Activated CD4-positive, alpha-beta T cell treated with anti-CD3 and anti-CD28 coated beads, Interleukin-10, Interleukin-2, amounts not matched to agents 100 ng/mL and 50 ng/mL, durations not matched to agents 16 hours and 8 hours (primary cell): ENCODE measurements at regions not wholly inside any gene's neighbourhood (a gene's known extent, or its start where the extent isn't known, plus 50 kb on each side); places are given as distances from the start of the nearest gene placed in this dataset.
"Not testable (repeated sequence)": the region's sequence is repeated elsewhere in the genome, so short reads cannot be mapped to it uniquely, and the experiment has no call there.

ENCODE experiments used
- DNase-seq: peaks from one replicate; pipeline ENCODE4 v3.0.0-alpha.2; 2020

DNA sequence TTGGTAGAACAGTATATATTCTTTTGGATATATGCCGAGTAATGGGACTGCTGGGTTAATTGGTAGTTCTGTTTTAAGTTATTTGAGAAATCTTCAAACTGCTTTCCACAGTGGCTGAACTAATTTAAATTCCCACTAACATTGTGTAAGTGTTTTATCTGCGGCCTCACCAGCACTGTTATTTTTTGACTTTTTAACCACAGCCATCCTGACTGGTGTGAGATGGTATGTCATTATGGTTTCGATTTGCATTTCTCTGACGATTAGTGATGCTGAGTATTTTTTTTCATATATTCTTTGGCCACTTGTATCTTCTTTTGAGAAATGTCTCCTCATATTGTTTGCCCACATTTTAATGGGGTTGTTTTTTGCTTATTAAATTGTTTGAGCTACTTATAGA, 357.4 kb downstream of the C12orf50 start:
- no peak for DNase-seq

- DNase-seq, result no peak
Measured at GRCh38 chr12:87670448-87670847, 358.8 kb downstream of the C12orf50 start.

- DNase-seq, result no peak
Measured at GRCh38 chr12:87667378-87667777, 361.8 kb downstream of the C12orf50 start.

DNA sequence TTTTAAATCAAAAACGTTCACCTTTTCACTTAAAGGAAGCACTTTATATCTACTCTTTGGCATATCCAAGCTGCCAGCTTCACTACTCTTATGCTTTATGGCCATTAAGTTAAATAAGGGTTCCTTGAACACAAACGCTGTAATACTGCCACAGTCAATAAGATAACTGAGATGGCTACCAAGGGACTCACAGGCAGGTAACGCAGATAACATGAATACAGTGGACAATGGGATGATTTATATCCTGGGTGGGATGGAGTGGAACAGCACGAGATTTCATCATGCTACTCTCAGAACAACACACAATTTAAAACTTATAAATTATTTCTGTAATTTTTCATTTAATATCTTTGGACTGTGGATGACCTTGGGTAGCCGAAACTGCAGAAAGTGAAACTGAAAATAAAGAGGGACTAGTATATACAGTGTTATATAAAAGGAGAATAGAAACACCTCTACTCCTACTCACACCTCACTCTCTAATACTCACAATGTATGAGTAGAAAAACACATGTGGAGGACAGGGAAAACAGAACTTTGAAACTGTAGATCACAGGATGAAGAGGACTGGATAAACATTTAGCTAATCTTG, 367.3 kb downstream of the C12orf50 start:
- no peak for DNase-seq

DNA sequence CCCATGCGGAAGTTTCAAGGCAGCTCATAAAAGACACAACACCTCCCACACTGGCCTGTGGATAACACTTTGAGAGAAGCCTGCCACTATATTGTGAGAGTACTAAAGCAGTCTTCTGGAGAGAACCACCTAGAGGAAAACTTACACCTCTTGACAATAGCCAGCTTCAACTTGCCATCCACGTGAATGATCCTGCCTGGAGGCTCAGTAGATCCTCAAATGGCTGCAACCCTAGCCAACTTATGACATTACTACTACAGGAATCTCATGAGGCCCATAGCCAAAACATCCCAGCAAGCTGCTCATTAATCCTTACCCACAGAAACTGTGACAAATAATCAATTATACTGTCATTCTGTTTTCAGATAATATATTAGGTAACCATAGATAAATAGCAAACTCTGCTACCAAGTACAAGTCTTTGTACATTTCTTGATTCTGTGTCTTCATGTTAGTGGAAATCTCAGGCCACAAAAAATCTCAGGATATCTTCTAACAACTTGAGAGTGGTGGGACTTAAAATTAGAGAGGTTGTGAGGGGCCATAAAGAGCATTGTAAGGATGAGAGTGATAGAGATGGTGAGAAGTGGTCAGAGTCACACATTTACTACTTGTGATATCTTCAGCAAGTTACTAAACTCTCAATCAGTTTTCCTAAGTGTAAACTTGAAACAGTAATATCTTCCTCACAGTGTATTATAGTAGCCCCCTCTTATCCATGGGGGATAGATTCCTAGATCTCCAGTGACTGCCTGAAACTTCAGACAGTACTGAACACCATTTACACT, 368.0 kb downstream of the C12orf50 start:
- DNase-seq, result no peak

DNA sequence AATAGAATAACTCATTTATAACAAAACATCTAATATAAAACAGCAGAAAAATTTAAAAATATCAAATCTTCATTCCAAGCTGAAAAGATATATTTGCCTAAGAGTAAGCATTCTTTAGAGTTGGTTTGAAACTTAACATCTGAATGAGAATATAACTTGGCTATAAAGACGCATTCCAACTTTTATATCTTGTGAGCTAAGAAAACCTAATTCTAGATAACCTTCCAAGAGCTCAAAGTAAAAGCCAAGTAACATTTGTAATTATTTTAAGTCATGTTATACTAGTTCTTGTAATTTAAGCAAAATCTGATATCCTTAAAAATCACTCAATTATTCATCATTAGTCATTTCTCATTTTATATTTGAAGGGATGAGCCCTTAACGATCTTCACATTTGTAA, 368.9 kb downstream of the C12orf50 start:
- no peak for DNase-seq

DNA sequence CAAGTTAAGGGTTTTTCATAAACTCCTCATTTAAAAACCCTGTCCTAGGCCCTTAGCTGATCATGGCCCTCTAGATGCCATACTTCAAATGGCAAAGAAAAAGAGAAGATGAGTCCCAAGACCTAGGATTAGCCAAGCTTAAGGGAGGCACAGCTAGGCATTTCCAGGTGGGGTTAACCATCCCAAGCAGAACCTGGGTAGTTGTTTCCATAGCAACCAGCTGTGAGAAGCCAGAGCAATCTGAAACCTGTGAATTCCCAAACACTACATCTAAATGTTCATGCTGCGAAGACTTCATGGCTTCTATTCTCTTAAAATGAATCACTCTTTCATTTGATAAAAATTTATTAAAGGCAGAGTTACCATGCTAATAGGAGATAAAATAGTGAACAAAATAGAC, 372.9 kb downstream of the C12orf50 start:
- no peak for DNase-seq

- DNase-seq, result no peak
Measured at GRCh38 chr12:87651670-87652425, 377.4 kb downstream of the C12orf50 start.

DNA sequence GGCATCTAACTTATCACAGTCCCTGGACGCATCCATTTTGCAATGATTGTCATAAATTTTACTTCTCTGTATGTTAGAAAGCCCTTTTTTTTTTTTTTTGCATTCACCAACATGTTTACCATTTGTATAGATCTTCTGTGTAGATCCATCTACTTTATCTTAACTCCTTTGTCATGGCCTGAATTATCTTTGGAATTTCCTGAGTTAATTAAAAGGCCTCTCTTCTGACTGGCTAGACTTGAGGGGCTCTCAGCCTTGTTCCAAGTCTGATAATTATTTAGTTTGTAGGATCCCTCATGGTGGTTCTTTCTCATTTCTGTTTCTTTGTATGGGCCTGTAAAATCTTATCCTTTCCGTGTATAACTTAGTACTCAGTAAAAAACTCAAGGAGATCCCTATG, 387.0 kb downstream of the C12orf50 start:
- DNase-seq, result no peak

GRCh38 chr12:87618199-87618598, 411.0 kb downstream of the C12orf50 start:
- DNase-seq, result no peak

- DNase-seq, result no peak
Measured at GRCh38 chr12:87612996-87613395, 416.2 kb downstream of the C12orf50 start.

GRCh38 chr12:87608321-87608720, 420.9 kb downstream of the C12orf50 start:
- DNase-seq, result no peak

DNA sequence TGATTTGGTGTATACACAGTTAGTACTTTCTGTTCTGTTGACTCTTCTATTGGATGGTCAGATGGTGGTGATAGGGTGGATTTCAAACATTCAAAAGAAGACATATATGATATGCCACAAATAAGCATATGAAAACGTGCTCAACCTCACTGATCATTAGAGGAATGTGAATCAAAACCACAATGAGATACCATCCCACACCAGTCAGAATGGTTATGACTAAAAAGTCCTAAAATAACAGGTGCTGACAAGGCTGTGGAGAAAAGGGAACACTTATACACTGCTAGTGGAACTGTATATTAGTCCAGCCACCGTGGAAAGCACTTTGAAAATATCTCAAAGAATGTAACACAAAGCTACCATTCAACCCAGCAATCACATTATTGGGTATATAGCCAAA, 425.5 kb downstream of the C12orf50 start:
- DNase-seq, result no peak

GRCh38 chr12:87599459-87599858, 429.7 kb downstream of the C12orf50 start:
- DNase-seq, result no peak

DNA sequence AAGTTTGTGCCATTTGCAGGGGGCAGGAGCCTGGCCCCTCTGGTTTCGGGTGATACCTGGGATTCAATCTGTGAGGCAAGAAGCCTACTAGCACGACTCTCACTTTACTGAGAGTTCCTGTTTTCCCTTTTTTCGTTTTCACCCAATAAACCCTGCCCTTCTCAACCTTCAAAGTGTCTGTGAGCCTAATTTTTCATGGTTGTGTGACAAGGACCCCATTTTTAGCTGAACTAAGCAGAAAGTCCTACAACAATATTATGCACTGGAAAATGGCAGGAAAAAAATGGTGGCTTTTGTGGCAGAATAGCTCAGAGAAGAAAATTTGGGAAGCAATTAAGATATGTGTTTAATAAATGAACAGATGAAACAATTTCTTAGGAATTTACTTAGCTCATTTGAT, 432.1 kb downstream of the C12orf50 start:
- no peak for DNase-seq

GRCh38 chr12:87596636-87597035, 432.6 kb downstream of the C12orf50 start:
- DNase-seq, result no peak

DNA sequence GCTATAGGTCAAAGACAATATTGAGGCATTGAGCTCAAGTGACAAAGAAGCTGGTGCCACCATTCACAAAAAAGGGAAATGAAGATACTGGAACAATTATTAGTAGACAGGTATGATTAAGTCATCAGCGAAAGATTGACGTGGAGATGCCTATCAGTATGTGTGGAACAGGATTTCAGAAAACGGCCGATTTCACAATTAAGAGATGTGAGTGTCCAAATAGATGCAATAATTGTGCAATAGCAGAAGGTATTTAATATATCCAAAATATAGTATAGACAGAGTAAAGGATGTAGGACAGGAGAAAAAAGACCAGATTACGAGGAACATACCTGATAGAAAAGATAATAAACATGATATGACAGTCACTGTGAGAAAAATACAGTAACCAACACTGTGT, 433.1 kb downstream of the C12orf50 start:
- DNase-seq, result no peak

- DNase-seq, result no peak
Measured at GRCh38 chr12:87585882-87586557, 443.2 kb downstream of the C12orf50 start.

GRCh38 chr12:87579091-87579490, 450.1 kb downstream of the C12orf50 start:
- DNase-seq, result not testable (repeated sequence)

- no peak for DNase-seq
Measured at GRCh38 chr12:87575906-87576305, 453.3 kb downstream of the C12orf50 start.

DNA sequence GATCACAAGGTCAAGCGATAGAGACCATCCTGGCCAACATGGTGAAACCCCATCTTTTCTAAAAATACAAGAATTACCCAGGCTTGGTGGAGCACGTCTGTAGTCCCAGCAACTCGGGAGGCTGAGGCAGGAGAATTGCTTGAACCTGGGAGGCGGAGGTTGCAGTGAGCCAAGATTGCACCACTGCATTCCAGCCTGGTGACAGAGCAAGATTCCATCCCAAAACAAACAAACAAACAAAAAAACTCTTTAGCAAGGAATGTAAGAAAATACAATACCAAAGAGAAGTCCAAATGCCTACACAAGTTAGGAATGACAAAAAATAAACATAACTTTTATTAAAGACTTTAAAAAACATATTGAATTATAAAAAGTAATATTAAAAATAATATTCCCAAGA, 462.3 kb downstream of the C12orf50 start:
- not testable (repeated sequence) for DNase-seq

GRCh38 chr12:87556985-87557384, 472.2 kb downstream of the C12orf50 start:
- no peak for DNase-seq

DNA sequence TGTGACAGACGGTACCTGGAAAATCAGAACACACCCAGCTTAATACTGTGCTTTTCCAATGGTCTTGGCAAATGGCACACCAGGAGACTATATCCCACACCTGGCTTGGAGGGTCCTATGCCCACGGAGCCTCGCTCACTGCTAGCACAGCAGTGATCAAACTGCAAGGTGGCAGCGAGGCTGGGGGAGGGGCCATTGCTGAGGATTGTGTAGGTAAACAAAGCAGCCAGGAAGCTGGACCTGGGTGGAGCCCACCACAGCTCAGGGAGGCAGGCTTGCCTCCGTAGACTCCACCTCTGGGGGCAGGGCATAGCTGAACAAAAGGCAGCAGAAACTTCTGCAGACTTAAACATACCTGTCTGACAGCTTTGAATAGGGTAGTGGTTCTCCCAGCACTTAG, 498.0 kb downstream of the C12orf50 start:
- DNase-seq, result not testable (repeated sequence)
